OCI-LY7 (cell line): ENCODE measurements at regions not wholly inside any gene's neighbourhood (a gene's known extent, or its start where the extent isn't known, plus 50 kb on each side); places are given as distances from the start of the nearest gene placed in this dataset.

ENCODE experiments used
- BruUV-seq: library from RNA; stranded (reverse); fragments of 400-500 nt; replicated peaks from 2 replicates; lab custom pipeline; 2021; lab: Mats Ljungman, UMichigan
- CTCF ChIA-PET: fragments of 300-600 bp; sonication (Branson Sonifier 250); formaldehyde crosslinking; loops from one replicate; lab custom pipeline; 2022; ENCODE audit warnings: antibody characterized with exemption; ENCODE audit not compliant: unreplicated experiment; lab: Charles Lee
- POLR2A ChIA-PET: fragments of 300-600 bp; sonication (Branson Sonifier 250); formaldehyde crosslinking; loops from one replicate; lab custom pipeline; 2022; ENCODE audit warnings: antibody characterized with exemption; lab: Charles Lee
- DNase-seq: peaks from one replicate; pipeline ENCODE4 v3.0.0-alpha.2; 2015; ENCODE audit warnings: low spot score
- H2AFZ ChIP-seq: fragments of 200-600 bp; sonication (generic), shearing (Covaris generic); 2 replicates; pipeline ENCODE4 v1.6.1; 2014; ENCODE audit warnings: mild to moderate bottlenecking, antibody characterized with exemption, low read length, moderate library complexity
- H3K27ac ChIP-seq: fragments of 200-600 bp; sonication (generic); 2 replicates; pipeline ENCODE4 v1.5.1; 2014; ENCODE audit warnings: mixed run types, low read depth, mild to moderate bottlenecking, moderate library complexity, low read length, inconsistent platforms; ENCODE audit not compliant: poor library complexity, severe bottlenecking
- H3K36me3 ChIP-seq: fragments of 200-600 bp; sonication (generic); 2 replicates; pipeline ENCODE4 v1.6.1; 2014; ENCODE audit warnings: mild to moderate bottlenecking, antibody characterized with exemption, low read length, moderate library complexity, mixed read lengths; ENCODE audit not compliant: insufficient read depth
- H3K4me1 ChIP-seq: fragments of 200-600 bp; sonication (generic); 2 replicates; pipeline ENCODE4 v1.5.1; 2014; ENCODE audit warnings: mild to moderate bottlenecking, low read length; ENCODE audit not compliant: insufficient read depth, poor library complexity, severe bottlenecking
- H3K4me2 ChIP-seq: fragments of 200-600 bp; sonication (generic); 2 replicates; pipeline ENCODE4 v1.6.1; 2014; ENCODE audit warnings: mild to moderate bottlenecking, low read length
- H3K4me3 ChIP-seq: fragments of 200-600 bp; sonication (generic); 2 replicates; pipeline ENCODE4 v1.5.1; 2014; ENCODE audit warnings: mild to moderate bottlenecking, low read depth, low read length; ENCODE audit not compliant: poor library complexity, severe bottlenecking
- H3K79me2 ChIP-seq: fragments of 200-600 bp; sonication (generic); 2 replicates; pipeline ENCODE4 v1.6.1; 2016; ENCODE audit warnings: low read depth, mild to moderate bottlenecking, low read length, moderate library complexity, mixed read lengths; ENCODE audit not compliant: insufficient read depth
- H3K9me2 ChIP-seq: fragments of 200-600 bp; sonication (generic); 2 replicates; pipeline ENCODE4 v1.6.1; 2016; ENCODE audit warnings: mild to moderate bottlenecking, low read length, mixed read lengths; ENCODE audit not compliant: insufficient read depth
- H3K9me3 ChIP-seq: fragments of 200-600 bp; sonication (generic); 2 replicates; pipeline ENCODE4 v1.6.1; 2014; ENCODE audit warnings: mild to moderate bottlenecking, mixed run types, low read length, mixed read lengths
- H4K20me1 ChIP-seq: fragments of 200-600 bp; sonication (generic); 2 replicates; pipeline ENCODE4 v1.6.1; 2014; ENCODE audit warnings: mild to moderate bottlenecking, antibody characterized with exemption, low read length, moderate library complexity, mixed read lengths; ENCODE audit not compliant: insufficient read depth
- CTCF ChIP-seq: fragments of 200-600 bp; sonication (generic); conservative IDR thresholded peaks from 2 replicates; pipeline ENCODE4 v1.5.1; 2014; ENCODE audit warnings: mild to moderate bottlenecking, antibody characterized with exemption, low read length, moderate library complexity, mixed read lengths
- EZH2phosphoT487 ChIP-seq: fragments of 200-600 bp; sonication (generic); IDR thresholded peaks from 2 replicates; pipeline ENCODE4 v1.6.1; 2018; ENCODE audit warnings: low read depth, borderline replicate concordance, mild to moderate bottlenecking, mixed run types, antibody characterized with exemption, low read length, moderate library complexity, mixed read lengths
- intact Hi-C: fragments of 100-400 bp; cut with micrococcal nuclease; formaldehyde crosslinking; loops from one replicate; pipeline ENCODE4 v1.10.0; 2022; ENCODE audit not compliant: unreplicated experiment

GRCh38 chr16:9362604-9363003, 271.2 kb downstream of the HAPSTR1 start:
- DNase-seq, result no peak
- H4K20me1 ChIP-seq, result no peaks in the 10 kb centered on the region
- no peaks in the 10 kb centered on the region for H3K79me2 ChIP-seq
- no peaks in the 10 kb centered on the region; the same call in 1 of the 2 replicates for H3K9me3 ChIP-seq
- H2AFZ ChIP-seq, result no peak overlapping the region
- no peak overlapping the region for H3K27ac ChIP-seq
- BruUV-seq, result no TSS peak
- H3K4me3 ChIP-seq, result no peak overlapping the region
- no peaks in the 10 kb centered on the region for H3K36me3 ChIP-seq
- H3K4me2 ChIP-seq, result no peak overlapping the region
- H3K4me1 ChIP-seq, result no peaks in the 10 kb centered on the region
- ChIA-PET POLR2A (no interaction called here), CTCF (no interaction called here)
- H3K9me2 ChIP-seq, result no peaks in the 10 kb centered on the region
- intact Hi-C loops, result no loop called here
- no peak for TF ChIP-seq EZH2phosphoT487
- TF ChIP-seq CTCF, result no peak

- no peaks in the 10 kb centered on the region for H3K4me1 ChIP-seq
- no peak overlapping the region for H3K27ac ChIP-seq
- TF ChIP-seq EZH2phosphoT487, result no peak
- TF ChIP-seq CTCF, result no peak
- no peak overlapping the region for H2AFZ ChIP-seq
- no peaks in the 10 kb centered on the region for H3K79me2 ChIP-seq
- CTCF ChIA-PET, result no interaction called here
- no peak overlapping the region for H3K4me2 ChIP-seq
- BruUV-seq, result no TSS peak
- no peak for DNase-seq
- no peaks in the 10 kb centered on the region for H3K9me3 ChIP-seq
- no peaks in the 10 kb centered on the region for H3K36me3 ChIP-seq
- no peak overlapping the region for H3K4me3 ChIP-seq
- POLR2A ChIA-PET, result no interaction called here
- intact Hi-C loops, result no loop called here
- H4K20me1 ChIP-seq, result no peaks in the 10 kb centered on the region
- no peaks in the 10 kb centered on the region for H3K9me2 ChIP-seq
Observed at GRCh38 chr16:9363520-9363919, 272.1 kb downstream of the HAPSTR1 start.

- no peak overlapping the region for H3K27ac ChIP-seq
- no TSS peak for BruUV-seq
- DNase-seq, result no peak
- no peaks in the 10 kb centered on the region for H3K36me3 ChIP-seq
- H4K20me1 ChIP-seq, result no peaks in the 10 kb centered on the region
- TF ChIP-seq EZH2phosphoT487, result no peak
- intact Hi-C loops, result no loop called here
- ChIA-PET CTCF (no interaction called here), POLR2A (no interaction called here)
- no peak overlapping the region for H3K4me2 ChIP-seq
- H3K79me2 ChIP-seq, result no peaks in the 10 kb centered on the region
- H3K9me2 ChIP-seq, result no peaks in the 10 kb centered on the region
- H3K4me1 ChIP-seq, result no peaks in the 10 kb centered on the region
- no peak overlapping the region for H2AFZ ChIP-seq
- no peak overlapping the region for H3K4me3 ChIP-seq
- no peaks in the 10 kb centered on the region for H3K9me3 ChIP-seq
Observed at GRCh38 chr16:9364721-9365369, 273.4 kb downstream of the HAPSTR1 start.
